ENCODE measurements at regions not wholly inside any gene's neighbourhood (a gene's known extent, or its start where the extent isn't known, plus 50 kb on each side); places are given as distances from the start of the nearest gene placed in this dataset.

DNA sequence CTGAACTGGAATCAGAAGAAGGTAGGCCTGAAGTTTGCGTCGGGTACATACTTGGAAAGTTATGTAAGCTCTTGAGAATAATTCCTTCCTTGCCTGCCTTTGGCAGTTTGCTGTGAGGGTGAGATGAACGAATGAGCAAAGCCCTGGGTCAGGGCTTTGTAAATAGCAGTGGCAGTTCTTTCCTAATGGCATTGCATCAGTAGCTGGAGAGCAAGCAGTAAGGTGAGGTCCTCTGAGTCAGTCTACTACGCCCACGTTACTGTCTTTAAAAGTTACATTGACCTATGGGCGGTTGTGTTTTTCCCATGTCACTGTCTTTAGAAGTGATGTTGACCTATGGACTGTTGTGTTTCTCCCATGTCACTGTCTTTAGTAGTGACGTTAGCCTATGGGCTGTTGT lies 179.1 kb upstream of the E2F8 start:
- TF ChIP-seq, protein P1, sequence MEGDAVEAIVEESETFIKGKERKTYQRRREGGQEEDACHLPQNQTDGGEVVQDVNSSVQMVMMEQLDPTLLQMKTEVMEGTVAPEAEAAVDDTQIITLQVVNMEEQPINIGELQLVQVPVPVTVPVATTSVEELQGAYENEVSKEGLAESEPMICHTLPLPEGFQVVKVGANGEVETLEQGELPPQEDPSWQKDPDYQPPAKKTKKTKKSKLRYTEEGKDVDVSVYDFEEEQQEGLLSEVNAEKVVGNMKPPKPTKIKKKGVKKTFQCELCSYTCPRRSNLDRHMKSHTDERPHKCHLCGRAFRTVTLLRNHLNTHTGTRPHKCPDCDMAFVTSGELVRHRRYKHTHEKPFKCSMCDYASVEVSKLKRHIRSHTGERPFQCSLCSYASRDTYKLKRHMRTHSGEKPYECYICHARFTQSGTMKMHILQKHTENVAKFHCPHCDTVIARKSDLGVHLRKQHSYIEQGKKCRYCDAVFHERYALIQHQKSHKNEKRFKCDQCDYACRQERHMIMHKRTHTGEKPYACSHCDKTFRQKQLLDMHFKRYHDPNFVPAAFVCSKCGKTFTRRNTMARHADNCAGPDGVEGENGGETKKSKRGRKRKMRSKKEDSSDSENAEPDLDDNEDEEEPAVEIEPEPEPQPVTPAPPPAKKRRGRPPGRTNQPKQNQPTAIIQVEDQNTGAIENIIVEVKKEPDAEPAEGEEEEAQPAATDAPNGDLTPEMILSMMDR (conservative IDR thresholded peaks at IDR 0.05; ENCODE audit: low read depth, low read length): no peak
- TF ChIP-seq EZH2 (IDR thresholded peaks at IDR 0.05; ENCODE audit: borderline replicate concordance, low read depth, low read length, poor library complexity, severe bottlenecking): no peak

All from A673 (cell line).